PC-3 (cell line): ENCODE measurements at regions not wholly inside any gene's neighbourhood (a gene's known extent, or its start where the extent isn't known, plus 50 kb on each side); places are given as distances from the start of the nearest gene placed in this dataset.
A peak's percentile ranks its signal among the peaks of the same experiment; 100 is the strongest.

Experiments
- ATAC-seq: fragments of 200-7000 bp; cut with Tn5 transposase; 2 replicates; pipeline ENCODE4 v1.9.1; 2020; ENCODE audit warnings: mild to moderate bottlenecking, moderate library complexity
- BruUV-seq: library from RNA; stranded (reverse); fragments of 400-500 nt; replicated peaks from 2 replicates; lab custom pipeline; 2021; lab: Mats Ljungman, UMichigan
- CTCF ChIA-PET: fragments of 300-600 bp; sonication (Branson Sonifier 250); formaldehyde crosslinking; loops from one replicate; lab custom pipeline; 2022; ENCODE audit warnings: antibody characterized with exemption; lab: Charles Lee
- POLR2A ChIA-PET: fragments of 300-600 bp; sonication (Branson Sonifier 250); formaldehyde crosslinking; loops from one replicate; lab custom pipeline; 2022; ENCODE audit warnings: antibody characterized with exemption; ENCODE audit not compliant: unreplicated experiment; lab: Charles Lee
- DNase-seq: peaks from one replicate; pipeline ENCODE4 v3.0.0-alpha.2; 2015
- H2AFZ ChIP-seq: fragments of 300-600 bp; sonication (generic); 2 replicates; pipeline ENCODE4 v1.6.0; 2016; ENCODE audit warnings: antibody characterized with exemption, low read length
- H3F3A ChIP-seq: fragments of 300-600 bp; sonication (generic); one replicate; pipeline ENCODE4 v1.6.0; 2017; ENCODE audit warnings: antibody characterized with exemption, low read length, control low read depth, mild to moderate bottlenecking; ENCODE audit not compliant: unreplicated experiment
- H3K27ac ChIP-seq: fragments of 300-600 bp; sonication (generic); 2 replicates; pipeline ENCODE4 v1.5.1; 2016; ENCODE audit warnings: mild to moderate bottlenecking, low read length
- H3K27me3 ChIP-seq: fragments of 300-600 bp; sonication (generic); 2 replicates; pipeline ENCODE4 v1.6.1; 2016; ENCODE audit warnings: low read length, mixed read lengths
- H3K36me3 ChIP-seq: fragments of 300-600 bp; sonication (generic); 2 replicates; pipeline ENCODE4 v1.6.1; 2016; ENCODE audit warnings: low read depth, mixed run types, low read length, mixed read lengths
- H3K4me1 ChIP-seq: fragments of 300-600 bp; sonication (generic); 2 replicates; pipeline ENCODE4 v1.5.1; 2016; ENCODE audit warnings: low read length; ENCODE audit not compliant: insufficient read depth
- H3K4me2 ChIP-seq: fragments of 300-600 bp; sonication (generic); 2 replicates; pipeline ENCODE4 v1.6.0; 2016; ENCODE audit warnings: low read length
- H3K4me3 ChIP-seq: fragments of 300-600 bp; sonication (generic); 2 replicates; pipeline ENCODE4 v1.5.1; 2016; ENCODE audit warnings: mild to moderate bottlenecking, low read length, mixed read lengths
- H3K79me2 ChIP-seq: fragments of 300-600 bp; sonication (generic); 2 replicates; pipeline ENCODE4 v1.6.1; 2017; ENCODE audit warnings: low read length, mixed read lengths
- H3K9ac ChIP-seq: fragments of 300-600 bp; sonication (generic); 2 replicates; pipeline ENCODE4 v1.6.0; 2016; ENCODE audit warnings: mild to moderate bottlenecking, low read length
- H3K9me2 ChIP-seq: fragments of 300-600 bp; sonication (generic); replicated peaks from 2 replicates; pipeline ENCODE4 v1.6.1; 2016; ENCODE audit warnings: mixed run types, low read length, mixed read lengths
- H3K9me3 ChIP-seq: fragments of 300-600 bp; sonication (generic); 2 replicates; pipeline ENCODE4 v1.6.1; 2016; ENCODE audit warnings: low read length, mixed read lengths
- H4K20me1 ChIP-seq: fragments of 300-600 bp; sonication (generic); 2 replicates; pipeline ENCODE4 v1.6.1; 2016; ENCODE audit warnings: low read length, mixed read lengths
- CTCF ChIP-seq: fragments of 300-600 bp; sonication (generic); conservative IDR thresholded peaks from 2 replicates; pipeline ENCODE4 v1.5.1; 2017; ENCODE audit warnings: antibody characterized with exemption, low read depth, mild to moderate bottlenecking, low read length
- EZH2 ChIP-seq: fragments of 300-600 bp; sonication (generic); IDR thresholded peaks from one replicate; pipeline ENCODE4 v1.6.1; 2017; ENCODE audit warnings: antibody characterized with exemption, mild to moderate bottlenecking, low read length; ENCODE audit not compliant: unreplicated experiment
- EZH2phosphoT487 ChIP-seq: fragments of 300-600 bp; sonication (generic); IDR thresholded peaks from 2 replicates; pipeline ENCODE4 v1.6.1; 2018; ENCODE audit warnings: mild to moderate bottlenecking, antibody characterized with exemption, low read length, borderline replicate concordance
- intact Hi-C: fragments of 100-400 bp; cut with micrococcal nuclease; formaldehyde crosslinking; loops from 2 replicates; pipeline ENCODE4 v1.9.0; 2023

- peak overlapping the region; percentile 75 for H3K9ac ChIP-seq
- TF ChIP-seq EZH2 (no peak), CTCF (no peak)
- H2AFZ ChIP-seq: peak overlapping the region; percentile 29; the same call in 1 of the 2 replicates
- ATAC-seq (no peak), DNase-seq (peak; percentile 51)
- no TSS peak for BruUV-seq
- H3K9me2 ChIP-seq: no peaks in the 10 kb centered on the region
- H3K27ac ChIP-seq: peak overlapping the region; percentile 95
- no peaks in the 10 kb centered on the region for H3F3A ChIP-seq
- H3K27me3 ChIP-seq: no peaks in the 10 kb centered on the region
- ChIA-PET POLR2A (no interaction called here), CTCF (no interaction called here)
- H3K4me1 ChIP-seq: peaks cover 48% of the 10 kb centered on the region
- H3K36me3 ChIP-seq: no peaks in the 10 kb centered on the region
- H3K9me3 ChIP-seq: no peaks in the 10 kb centered on the region
- peak overlapping the region; percentile 72 for H3K4me2 ChIP-seq
- no peaks in the 10 kb centered on the region for H3K79me2 ChIP-seq
- intact Hi-C loops: loop anchor here (5.0 kb wide), 1 partner anchor 199 kb away; no protein-coding TSS in a partner anchor
- peak overlapping the region; percentile 36 for H3K4me3 ChIP-seq
- H4K20me1 ChIP-seq: no peaks in the 10 kb centered on the region
Measured at GRCh38 chr1:168906367-168906766, 177.4 kb upstream of the DPT start.

- Histone ChIP-seq H3K4me1 (peaks cover 48% of the 10 kb centered on the region), H3F3A (no peaks in the 10 kb centered on the region), H2AFZ (peak overlapping the region; percentile 35), H3K9ac (peak overlapping the region; percentile 75), H3K9me3 (no peaks in the 10 kb centered on the region), H3K36me3 (no peaks in the 10 kb centered on the region), H3K4me2 (peak overlapping the region; percentile 72), H4K20me1 (no peaks in the 10 kb centered on the region), H3K4me3 (peak overlapping the region; percentile 36; the same call in 1 of the 2 replicates), H3K27ac (peak overlapping the region; percentile 95), H3K79me2 (no peaks in the 10 kb centered on the region), H3K9me2 (no peaks in the 10 kb centered on the region), H3K27me3 (no peaks in the 10 kb centered on the region)
- ChIA-PET CTCF (interaction anchor here (0.6 to 0.7 kb wide), 2 partner anchors 46 to 441 kb away, joined by 3 to 4 read pairs; no protein-coding TSS in a partner anchor), POLR2A (interaction anchor here (0.6 to 0.7 kb wide), 2 partner anchors 106 to 461 kb away, joined by 3 to 4 read pairs; partner anchors contain the start of genes BLZF1 and NME7)
- no peak for TF ChIP-seq EZH2phosphoT487
- TF ChIP-seq EZH2: no peak
- TF ChIP-seq CTCF: no peak
- ATAC-seq (peak; percentile 86), DNase-seq (peak; percentile 99)
- intact Hi-C loops: loop anchor here (5.0 kb wide), 1 partner anchor 200 kb away; no protein-coding TSS in a partner anchor
- no TSS peak for BruUV-seq
Measured at GRCh38 chr1:168907053-168907452, 178.0 kb upstream of the DPT start.

DNA sequence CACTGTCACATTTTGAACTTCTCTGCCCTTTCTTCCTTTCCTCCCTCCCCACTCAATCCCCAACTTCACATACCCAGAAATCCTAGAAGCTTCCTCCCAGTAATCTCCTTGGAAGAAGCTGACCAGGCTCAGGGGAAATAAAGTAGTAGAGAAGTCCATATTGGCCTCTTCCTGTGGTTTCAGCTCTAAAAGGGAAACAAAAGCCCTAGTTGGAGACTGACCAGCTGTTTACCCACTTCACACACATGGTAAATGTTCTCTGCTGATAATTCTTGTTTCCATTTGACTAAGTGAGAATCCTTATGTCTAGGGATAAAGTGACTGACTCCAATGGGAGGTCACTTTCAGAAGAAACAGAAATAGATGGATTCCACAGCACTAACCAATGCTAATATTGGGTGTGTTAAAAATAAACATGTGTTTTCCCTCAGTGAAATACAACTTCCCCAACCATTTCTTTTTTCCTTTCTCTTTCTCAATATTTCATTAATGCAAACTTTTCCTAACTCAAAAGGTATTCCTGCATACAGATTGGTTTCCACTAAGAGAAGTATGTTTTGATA, 178.9 kb upstream of the DPT start:
- Histone ChIP-seq H3K27me3 (no peaks in the 10 kb centered on the region), H3F3A (no peaks in the 10 kb centered on the region), H2AFZ (peak overlapping the region; percentile 35), H3K4me3 (no peak overlapping the region), H3K9ac (peak overlapping the region; percentile 67), H3K36me3 (no peaks in the 10 kb centered on the region), H3K27ac (peak overlapping the region; percentile 95), H3K4me1 (peaks cover 48% of the 10 kb centered on the region), H3K79me2 (no peaks in the 10 kb centered on the region), H3K9me2 (no peaks in the 10 kb centered on the region), H4K20me1 (no peaks in the 10 kb centered on the region), H3K4me2 (peak overlapping the region; percentile 49), H3K9me3 (no peaks in the 10 kb centered on the region)
- intact Hi-C loops: loop anchor here (5.0 kb wide), 1 partner anchor 201 kb away; no protein-coding TSS in a partner anchor
- TF ChIP-seq EZH2phosphoT487 (no peak), EZH2 (no peak), CTCF (no peak)
- ATAC-seq (no peak), DNase-seq (peak; percentile 31)
- POLR2A ChIA-PET: no interaction called here
- CTCF ChIA-PET: interaction anchor here (0.6 to 0.7 kb wide), 2 partner anchors 46 to 441 kb away, joined by 3 to 4 read pairs; no protein-coding TSS in a partner anchor
- no TSS peak for BruUV-seq
